ENCODE measurements at regions not wholly inside any gene's neighbourhood (a gene's known extent, or its start where the extent isn't known, plus 50 kb on each side); places are given as distances from the start of the nearest gene placed in this dataset.
"Not testable (repeated sequence)": the region's sequence is repeated elsewhere in the genome, so short reads cannot be mapped to it uniquely, and the experiment has no call there.

GRCh38 chr17:36842231-36842819 lies 95.0 kb upstream of the LHX1 start:
- no peak for DNase-seq (ENCODE audit: low read depth in 3 of 3, low spot score in 2 of 3)

DNA sequence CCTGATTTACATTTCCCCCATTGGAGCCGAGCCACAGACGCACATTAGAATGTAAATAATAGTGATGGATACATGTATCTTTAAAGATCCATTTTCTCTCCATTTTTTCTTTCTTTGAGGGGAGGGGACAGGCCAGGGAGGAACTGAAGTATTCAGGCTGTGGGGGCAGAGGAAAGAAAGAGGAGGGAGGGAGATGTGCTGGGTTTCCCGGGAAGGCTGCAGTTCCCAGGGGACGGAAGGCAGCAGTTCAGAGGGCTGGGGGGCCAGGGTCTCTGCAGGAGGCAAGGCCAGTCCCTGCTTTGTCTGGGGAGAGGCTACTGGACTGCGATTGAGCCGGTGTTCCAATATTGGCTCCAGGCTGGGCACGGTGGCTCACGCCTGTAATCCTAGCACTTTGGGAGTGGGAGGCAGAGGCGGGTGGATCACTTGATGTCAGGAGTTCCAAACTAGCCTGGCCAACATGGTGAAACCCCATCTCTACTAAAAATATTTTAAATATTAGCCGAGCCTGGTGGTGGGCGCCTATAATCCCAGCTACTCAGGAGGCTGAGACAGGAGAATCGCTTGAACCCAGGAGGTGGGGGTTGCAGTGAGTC lies 94.2 kb upstream of the LHX1 start:
- DNase-seq (ENCODE audit: low read depth in 3 of 3, low spot score in 2 of 3), result no peak

DNA sequence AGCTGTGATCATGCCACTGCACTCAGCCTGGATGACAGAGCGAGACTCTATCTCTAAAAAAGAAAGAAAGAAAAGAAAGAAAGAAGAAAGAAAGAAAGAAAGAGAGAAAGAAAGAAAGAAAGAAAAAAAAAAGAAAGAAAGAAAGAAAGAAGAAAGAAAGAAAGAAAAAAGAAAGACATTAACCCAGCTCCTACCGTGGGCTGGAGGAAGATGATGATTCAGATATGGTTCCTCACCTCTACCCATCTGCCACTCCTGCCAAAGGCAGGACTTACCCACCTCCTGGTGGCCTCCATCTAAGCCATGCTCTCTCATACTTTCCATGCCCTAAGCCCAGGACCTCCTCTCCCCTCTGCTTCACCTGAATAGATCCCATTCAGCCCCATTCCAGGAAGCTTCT lies 93.3 kb upstream of the LHX1 start:
- no peak for DNase-seq (ENCODE audit: low read depth in 3 of 3, low spot score in 2 of 3)

GRCh38 chr17:36844601-36845000 lies 92.7 kb upstream of the LHX1 start:
- DNase-seq (ENCODE audit: low read depth in 3 of 3, low spot score in 2 of 3), result no peak

- DNase-seq (ENCODE audit: low read depth in 3 of 3, low spot score in 2 of 3), result no peak
Observed at GRCh38 chr17:36845916-36846315, 91.4 kb upstream of the LHX1 start.

DNA sequence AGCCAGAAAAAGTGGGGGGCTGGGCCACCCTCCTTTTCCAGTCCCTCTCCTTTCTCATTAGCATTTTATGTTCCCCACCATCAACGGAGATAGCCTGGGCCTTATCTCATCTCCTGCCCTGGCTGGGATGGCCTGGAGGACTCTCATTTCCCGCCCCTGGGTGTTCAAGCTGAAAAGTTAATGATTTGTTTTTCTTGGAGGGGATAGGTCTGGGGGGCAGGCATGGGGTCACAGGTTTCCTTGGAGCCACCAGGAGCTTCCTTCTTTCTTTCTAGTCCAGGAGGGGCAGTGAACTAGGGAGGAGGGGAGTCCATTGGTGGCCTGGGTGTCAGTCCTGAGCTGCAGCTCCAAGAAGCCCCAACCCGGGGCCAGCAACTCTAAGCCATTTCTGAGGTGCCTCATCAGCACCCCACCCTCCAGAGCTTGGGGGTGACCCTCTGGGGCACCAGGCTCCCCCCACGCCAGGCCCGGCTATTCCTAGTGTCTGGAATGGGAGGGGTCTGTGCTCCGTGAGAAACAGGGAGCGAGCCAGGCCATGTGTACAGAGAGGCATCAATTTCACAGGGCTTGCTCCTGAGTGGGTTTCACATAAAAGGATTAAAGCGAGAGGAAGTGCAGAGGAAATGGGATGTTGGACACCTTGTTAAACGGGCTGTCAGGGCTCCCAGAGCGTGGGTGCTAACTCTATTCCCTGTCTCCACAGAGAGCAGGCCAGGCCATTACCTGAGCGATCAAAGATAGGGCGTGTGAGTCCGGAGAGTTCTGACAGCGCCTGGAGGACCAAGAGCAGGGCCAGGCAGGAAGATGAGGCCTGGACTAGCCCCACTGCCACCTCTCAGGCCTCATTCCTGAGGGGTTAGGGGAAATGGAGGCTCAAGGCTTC lies 90.6 kb upstream of the LHX1 start:
- no peak for DNase-seq (ENCODE audit: low read depth in 3 of 3, low spot score in 2 of 3)

GRCh38 chr17:36848008-36848902 lies 89.0 kb upstream of the LHX1 start:
- no peak for DNase-seq (ENCODE audit: low read depth in 3 of 3, low spot score in 2 of 3)

DNA sequence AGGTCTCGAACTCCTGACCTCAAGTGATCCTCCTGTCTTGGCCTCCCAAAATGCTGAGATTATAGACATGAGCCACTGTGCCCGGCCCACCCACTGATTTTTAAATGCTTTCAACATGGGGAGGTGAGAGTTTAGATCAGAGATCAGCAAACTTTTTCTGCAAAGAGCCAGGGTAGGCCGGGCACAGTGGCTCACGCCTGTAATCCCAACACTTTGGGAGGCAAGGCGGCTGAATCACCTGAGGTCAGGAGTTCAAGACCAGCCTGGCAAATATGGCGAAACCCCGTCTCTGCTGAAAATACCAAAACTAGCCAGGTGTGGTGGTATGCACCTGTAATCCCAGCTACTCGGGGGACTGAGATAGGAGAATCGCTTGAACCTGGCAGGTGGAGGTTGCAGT lies 88.3 kb upstream of the LHX1 start:
- not testable (repeated sequence) for DNase-seq (ENCODE audit: low read depth in 3 of 3, low spot score in 2 of 3)

- DNase-seq (ENCODE audit: low read depth in 3 of 3, low spot score in 2 of 3), result no peak
Observed at GRCh38 chr17:36849871-36850348, 87.4 kb upstream of the LHX1 start.

GRCh38 chr17:36850790-36851189 lies 86.5 kb upstream of the LHX1 start:
- no peak for DNase-seq (ENCODE audit: low read depth in 3 of 3, low spot score in 2 of 3)

DNA sequence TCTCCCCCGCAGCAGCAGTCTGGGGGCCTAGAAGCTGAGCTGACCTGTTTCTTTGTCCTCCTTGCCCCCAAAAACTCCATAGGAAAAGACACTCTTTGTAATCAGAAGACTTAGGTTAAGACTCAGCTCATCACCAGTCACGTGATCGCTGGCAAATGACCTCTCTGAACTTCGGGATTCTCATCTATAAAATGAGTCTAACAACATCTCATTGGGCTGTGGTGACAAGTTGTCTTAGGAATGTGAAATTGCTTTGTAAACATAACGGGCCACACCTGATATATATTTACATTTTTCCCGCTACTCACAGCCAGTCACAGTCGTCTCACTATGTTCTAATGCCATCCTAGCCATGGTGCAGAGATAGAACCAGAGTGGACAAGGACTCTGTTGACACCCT lies 86.0 kb upstream of the LHX1 start:
- DNase-seq (ENCODE audit: low read depth in 3 of 3, low spot score in 2 of 3), result no peak

GRCh38 chr17:36852478-36852877 lies 84.8 kb upstream of the LHX1 start:
- DNase-seq (ENCODE audit: low read depth in 3 of 3, low spot score in 2 of 3), result not testable (repeated sequence)

- no peak for DNase-seq (ENCODE audit: low read depth in 3 of 3, low spot score in 2 of 3)
Observed at GRCh38 chr17:36854982-36855381, 82.3 kb upstream of the LHX1 start.

DNA sequence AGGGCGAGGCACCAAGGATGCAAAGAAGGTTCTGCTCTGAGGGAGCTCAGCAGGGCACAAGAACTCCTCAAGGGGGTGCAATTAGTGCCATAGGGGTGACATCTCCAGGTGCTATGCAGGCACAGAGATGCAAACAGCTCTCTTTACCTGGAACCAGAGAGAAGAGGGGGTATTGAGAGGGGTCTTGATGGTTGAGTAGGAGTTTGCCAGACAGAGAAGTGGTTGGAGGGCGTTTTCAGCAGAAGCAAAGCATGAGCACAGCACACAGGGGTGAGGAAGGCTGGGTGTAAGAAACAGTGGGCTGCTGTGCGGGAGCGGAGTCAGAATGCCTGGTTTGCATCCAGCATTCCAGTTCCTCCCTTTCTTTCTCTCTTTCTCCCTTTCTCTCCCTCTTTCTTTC lies 81.8 kb upstream of the LHX1 start:
- DNase-seq (ENCODE audit: low read depth in 3 of 3, low spot score in 2 of 3), result no peak

DNA sequence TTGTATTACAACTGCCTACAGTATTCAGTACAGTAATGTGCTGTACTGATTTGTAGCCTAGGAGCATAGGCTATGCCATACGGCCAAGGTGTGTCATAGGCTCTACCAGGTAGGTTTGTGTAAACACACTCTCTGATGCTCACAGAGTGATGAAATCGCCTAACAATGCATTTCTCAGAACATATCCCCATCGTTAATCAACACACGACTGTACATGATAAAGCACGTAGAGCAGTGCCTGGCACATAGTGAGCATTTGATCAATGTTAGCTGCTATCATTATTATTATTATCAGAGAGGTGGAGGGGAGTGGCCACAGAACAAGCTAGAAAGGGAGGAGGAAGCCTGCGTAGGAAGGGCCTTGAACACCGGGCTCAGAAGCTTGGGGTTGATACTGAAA lies 81.1 kb upstream of the LHX1 start:
- no peak for DNase-seq (ENCODE audit: low read depth in 3 of 3, low spot score in 2 of 3)

DNA sequence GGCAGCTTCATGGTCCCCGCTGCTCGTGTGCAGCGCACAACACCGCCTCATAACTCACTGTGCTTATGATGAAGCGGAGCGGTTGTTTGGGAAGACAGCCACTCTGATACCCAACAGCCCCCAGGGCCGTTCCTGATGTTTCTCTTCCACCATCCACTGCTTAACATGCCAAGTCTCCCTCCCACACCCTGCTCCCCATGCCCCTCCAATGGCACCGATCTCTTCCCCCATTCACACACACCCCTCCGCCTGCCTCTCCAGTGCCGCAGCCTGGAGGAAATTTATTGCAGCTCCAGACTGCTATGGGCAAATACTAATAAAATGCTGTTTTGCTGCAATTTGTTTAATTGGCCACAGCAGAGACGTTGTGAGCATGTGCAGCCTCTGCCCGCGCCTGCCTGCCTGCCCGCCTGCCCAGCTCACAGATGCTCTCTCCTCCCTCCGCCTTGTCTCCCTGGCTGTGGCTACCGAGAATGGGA lies 80.3 kb upstream of the LHX1 start:
- no peak for DNase-seq (ENCODE audit: low read depth in 3 of 3, low spot score in 2 of 3)

GRCh38 chr17:36857698-36858097 lies 79.6 kb upstream of the LHX1 start:
- DNase-seq (ENCODE audit: low read depth in 3 of 3, low spot score in 2 of 3), result no peak

DNA sequence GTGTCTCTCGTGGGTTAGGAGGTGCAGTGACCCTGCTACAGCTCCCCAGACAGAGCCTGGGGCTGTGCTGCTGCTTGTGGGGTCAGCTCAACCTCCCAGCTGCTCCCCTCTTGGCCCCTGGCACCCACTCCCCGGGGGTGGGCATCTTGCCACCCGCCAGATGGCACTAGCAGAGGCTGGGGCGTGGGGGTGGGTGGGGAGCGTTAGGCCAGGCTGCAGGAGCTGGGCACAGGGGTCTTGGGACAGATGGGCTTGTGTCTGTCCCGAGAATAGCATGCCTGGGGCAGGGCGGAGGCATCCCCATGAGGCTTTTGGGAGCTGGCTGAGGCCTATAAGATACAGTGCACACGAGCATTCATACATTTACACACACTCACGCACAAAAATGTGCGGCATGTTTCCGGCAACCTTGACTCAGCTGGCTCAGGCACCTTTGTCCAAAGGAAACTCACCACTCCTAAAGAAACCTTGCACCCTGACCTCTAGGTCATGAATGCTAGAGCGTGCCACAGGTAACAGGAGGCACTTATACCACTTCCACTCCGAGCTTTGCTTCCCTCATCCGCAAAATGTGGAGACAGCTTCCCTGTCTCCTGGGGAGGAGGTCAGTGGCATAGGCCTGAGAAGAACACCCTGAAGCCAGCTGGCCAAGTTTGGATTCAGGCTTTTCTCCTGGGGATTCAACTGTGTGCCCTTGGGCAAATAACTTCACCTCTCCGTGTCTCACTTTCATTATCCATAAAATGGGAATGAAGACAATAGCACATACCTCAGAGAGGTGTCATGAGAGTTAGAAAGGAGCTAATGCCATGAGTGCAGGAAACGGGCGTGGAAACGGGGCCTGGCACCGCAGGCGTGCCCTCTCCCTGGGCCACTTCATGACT lies 78.9 kb upstream of the LHX1 start:
- DNase-seq (ENCODE audit: low read depth in 3 of 3, low spot score in 2 of 3), result no peak

DNA sequence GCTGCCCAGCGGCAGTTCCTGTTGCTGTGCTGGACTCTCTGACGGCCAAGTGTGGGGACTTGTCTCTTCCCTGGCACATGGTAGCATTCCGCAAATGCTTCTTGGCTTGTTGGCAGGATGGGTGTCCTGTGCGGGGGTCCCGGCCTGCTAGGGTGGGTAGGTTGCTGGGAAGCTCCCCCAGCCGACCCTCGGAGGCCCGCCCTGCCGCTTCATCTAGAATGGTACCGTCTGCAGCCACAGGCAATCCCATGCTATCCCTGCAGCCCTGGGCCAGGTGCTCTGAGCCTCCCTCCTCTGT lies 78.3 kb upstream of the LHX1 start:
- DNase-seq (ENCODE audit: low read depth in 3 of 3, low spot score in 2 of 3), result no peak

DNA sequence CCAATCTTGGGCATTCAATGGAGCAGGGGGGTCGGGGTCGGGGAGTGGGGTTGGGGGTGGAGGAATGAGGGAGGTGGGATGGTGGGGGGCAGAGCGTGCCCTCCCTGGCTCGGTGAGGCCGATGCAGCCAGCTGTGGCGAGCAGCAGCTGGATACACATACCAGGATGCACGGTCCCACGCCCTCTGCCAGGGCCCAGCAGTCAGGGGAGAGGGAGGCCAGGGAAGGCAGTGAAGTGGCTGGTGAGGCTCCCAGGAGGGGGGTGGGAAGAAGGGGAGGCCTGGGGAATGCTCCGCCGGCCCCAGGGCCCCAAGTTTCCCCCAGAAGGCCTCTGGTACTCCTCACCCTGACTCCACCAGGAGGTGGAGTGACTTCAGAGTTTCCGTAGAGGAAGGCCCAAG lies 77.6 kb upstream of the LHX1 start:
- no peak for DNase-seq (ENCODE audit: low read depth in 3 of 3, low spot score in 2 of 3)
